ENCODE measurements at regions not wholly inside any gene's neighbourhood (a gene's known extent, or its start where the extent isn't known, plus 50 kb on each side); places are given as distances from the start of the nearest gene placed in this dataset.
"Not testable (repeated sequence)": the region's sequence is repeated elsewhere in the genome, so short reads cannot be mapped to it uniquely, and the experiment has no call there.

GRCh38 chr1:38585971-38586370, 273.6 kb downstream of the RRAGC start:
- DNase-seq (ENCODE audit: extremely low spot score, insufficient read length, low read depth) (no peak), FAIRE-seq (peak; percentile 49)

- FAIRE-seq (no peak), DNase-seq (ENCODE audit: extremely low spot score, insufficient read length, low read depth) (no peak)
Observed at GRCh38 chr1:38585460-38585859, 274.1 kb downstream of the RRAGC start.

GRCh38 chr1:38584448-38585355, 274.9 kb downstream of the RRAGC start:
- no peak for DNase-seq (ENCODE audit: extremely low spot score, insufficient read length, low read depth)
- peak; percentile 9 for FAIRE-seq

- not testable (repeated sequence) for FAIRE-seq; DNase-seq (ENCODE audit: extremely low spot score, insufficient read length, low read depth)
Observed at GRCh38 chr1:38583287-38583686, 276.3 kb downstream of the RRAGC start.

GRCh38 chr1:38581396-38581795, 278.2 kb downstream of the RRAGC start:
- no peak for FAIRE-seq
- DNase-seq (ENCODE audit: extremely low spot score, insufficient read length, low read depth): no peak

- FAIRE-seq (no peak), DNase-seq (ENCODE audit: extremely low spot score, insufficient read length, low read depth) (no peak)
Observed at GRCh38 chr1:38580594-38580993, 279.0 kb downstream of the RRAGC start.

GRCh38 chr1:38579056-38579455, 280.5 kb downstream of the RRAGC start:
- no peak for DNase-seq (ENCODE audit: extremely low spot score, insufficient read length, low read depth)
- no peak for FAIRE-seq

GRCh38 chr1:38578271-38578951, 281.2 kb downstream of the RRAGC start:
- no peak for FAIRE-seq
- no peak for DNase-seq (ENCODE audit: extremely low spot score, insufficient read length, low read depth)

GRCh38 chr1:38577937-38578270, 281.7 kb downstream of the RRAGC start:
- DNase-seq (ENCODE audit: extremely low spot score, insufficient read length, low read depth): no peak
- FAIRE-seq: no peak

GRCh38 chr1:38577385-38577784, 282.2 kb downstream of the RRAGC start:
- no peak for DNase-seq (ENCODE audit: extremely low spot score, insufficient read length, low read depth)
- no peak for FAIRE-seq

GRCh38 chr1:38576241-38576640, 283.3 kb downstream of the RRAGC start:
- FAIRE-seq: no peak
- no peak for DNase-seq (ENCODE audit: extremely low spot score, insufficient read length, low read depth)

GRCh38 chr1:38571726-38572125, 287.8 kb downstream of the RRAGC start:
- FAIRE-seq: no peak
- no peak for DNase-seq (ENCODE audit: extremely low spot score, insufficient read length, low read depth)

GRCh38 chr1:38570657-38570975, 289.0 kb downstream of the RRAGC start:
- no peak for FAIRE-seq
- DNase-seq (ENCODE audit: extremely low spot score, insufficient read length, low read depth): no peak

- DNase-seq (ENCODE audit: extremely low spot score, insufficient read length, low read depth) (no peak), FAIRE-seq (no peak)
Observed at GRCh38 chr1:38569932-38570656, 289.5 kb downstream of the RRAGC start.

- DNase-seq (ENCODE audit: extremely low spot score, insufficient read length, low read depth): no peak
- peak; percentile 71 for FAIRE-seq
Observed at GRCh38 chr1:38568061-38568857, 291.3 kb downstream of the RRAGC start.

GRCh38 chr1:38567401-38567800, 292.2 kb downstream of the RRAGC start:
- DNase-seq (ENCODE audit: extremely low spot score, insufficient read length, low read depth) (no peak), FAIRE-seq (no peak)

GRCh38 chr1:38565020-38565491, 294.5 kb downstream of the RRAGC start:
- FAIRE-seq (no peak), DNase-seq (ENCODE audit: extremely low spot score, insufficient read length, low read depth) (no peak)

- DNase-seq (ENCODE audit: extremely low spot score, insufficient read length, low read depth) (no peak), FAIRE-seq (no peak)
Observed at GRCh38 chr1:38563942-38564735, 295.4 kb downstream of the RRAGC start.

GRCh38 chr1:38561725-38562124, 297.8 kb downstream of the RRAGC start:
- DNase-seq (ENCODE audit: extremely low spot score, insufficient read length, low read depth): no peak

More at GRCh38 chr1:38561725-38562124, 297.8 kb downstream of the RRAGC start:
- FAIRE-seq: no peak

Data from GM18507 (cell line).